Stimulated activated naive CD8-positive, alpha-beta T cell treated with anti-CD3 and anti-CD28 coated beads, Interleukin-15, Interleukin-2, amounts not matched to agents 100 U/mL and 50 U/mL, for 24 hours (primary cell): ENCODE measurements at regions not wholly inside any gene's neighbourhood (a gene's known extent, or its start where the extent isn't known, plus 50 kb on each side); places are given as distances from the start of the nearest gene placed in this dataset.

Experiments used
- ATAC-seq: fragments of 150-1000 bp; cut with Tn5 transposase; one replicate; pipeline ENCODE4 v1.10.0; 2021
- DNase-seq: peaks from one replicate; pipeline ENCODE4 v3.0.0; 2021

GRCh38 chr3:94709249-94709902 is 646.5 kb downstream of the NSUN3 start:
- DNase-seq: no peak
- ATAC-seq: no peak

- no peak for DNase-seq
- no peak for ATAC-seq
Observed at GRCh38 chr3:94714194-94714593, 651.3 kb downstream of the NSUN3 start.

GRCh38 chr3:94716326-94717018 is 653.6 kb downstream of the NSUN3 start:
- ATAC-seq (no peak), DNase-seq (no peak)

GRCh38 chr3:94734206-94734605 is 671.3 kb downstream of the NSUN3 start:
- DNase-seq: no peak
- no peak for ATAC-seq

GRCh38 chr3:94735354-94735753 is 672.5 kb downstream of the NSUN3 start:
- ATAC-seq (no peak), DNase-seq (no peak)

- ATAC-seq (no peak), DNase-seq (no peak)
Observed at GRCh38 chr3:94737116-94737515, 674.3 kb downstream of the NSUN3 start.

- ATAC-seq: no peak
- no peak for DNase-seq
Observed at GRCh38 chr3:94739420-94739819, 676.6 kb downstream of the NSUN3 start.

GRCh38 chr3:94758751-94759150 is 695.9 kb downstream of the NSUN3 start:
- ATAC-seq: no peak
- DNase-seq: no peak

- no peak for DNase-seq
- ATAC-seq: no peak
Observed at GRCh38 chr3:94772402-94772801, 709.5 kb downstream of the NSUN3 start.

- ATAC-seq: no peak
- no peak for DNase-seq
Observed at GRCh38 chr3:94775746-94776145, 712.9 kb downstream of the NSUN3 start.

GRCh38 chr3:94776401-94776915 is 713.6 kb downstream of the NSUN3 start:
- DNase-seq (no peak), ATAC-seq (no peak)

- no peak for DNase-seq
- ATAC-seq: no peak
Observed at GRCh38 chr3:94778289-94778688, 715.4 kb downstream of the NSUN3 start.

- ATAC-seq: no peak
- DNase-seq: no peak
Observed at GRCh38 chr3:94778814-94779494, 716.1 kb downstream of the NSUN3 start.

- ATAC-seq (no peak), DNase-seq (no peak)
Observed at GRCh38 chr3:94779699-94780098, 716.8 kb downstream of the NSUN3 start.

GRCh38 chr3:94784274-94784673 is 721.4 kb downstream of the NSUN3 start:
- DNase-seq: no peak
- no peak for ATAC-seq

GRCh38 chr3:94787066-94787465 is 724.2 kb downstream of the NSUN3 start:
- ATAC-seq (no peak), DNase-seq (no peak)

- no peak for DNase-seq
- no peak for ATAC-seq
Observed at GRCh38 chr3:94787734-94788270, 724.9 kb downstream of the NSUN3 start.

GRCh38 chr3:94794563-94794962 is 731.7 kb downstream of the NSUN3 start:
- no peak for DNase-seq
- ATAC-seq: no peak

GRCh38 chr3:94799420-94800060 is 736.7 kb downstream of the NSUN3 start:
- DNase-seq (no peak), ATAC-seq (no peak)

GRCh38 chr3:94811836-94812235 is 749.0 kb downstream of the NSUN3 start:
- ATAC-seq: no peak

GRCh38 chr3:94821241-94821640 is 758.4 kb downstream of the NSUN3 start:
- no peak for DNase-seq

More at GRCh38 chr3:94811836-94812235, 749.0 kb downstream of the NSUN3 start:
- no peak for DNase-seq

GRCh38 chr3:94822298-94822697 is 759.4 kb downstream of the NSUN3 start:
- DNase-seq: no peak
- ATAC-seq: no peak

More at GRCh38 chr3:94821241-94821640, 758.4 kb downstream of the NSUN3 start:
- no peak for ATAC-seq
